Heart right ventricle (tissue), 16 donors: ENCODE measurements at regions not wholly inside any gene's neighbourhood (a gene's known extent, or its start where the extent isn't known, plus 50 kb on each side); places are given as distances from the start of the nearest gene placed in this dataset.

Experiments
- ATAC-seq, 8 donors: fragments of 200-7000 bp; cut with Tn5 transposase; one replicate each; pipeline ENCODE4 v1.9.1; 2020; ENCODE audit warnings: mild to moderate bottlenecking in 8 of 8, moderate library complexity in 8 of 8, moderate number of reproducible peaks in 1 of 8
- DNase-seq, 2 donors: peaks; one replicate each; pipeline ENCODE4 v3.0.0-alpha.2; 2020
- H3K27ac ChIP-seq, 10 donors: fragments of 200-600 bp; sonication (generic) in 2 of 10; one replicate each; pipeline versions ENCODE4 v1.5.0 to v1.8.0; 2020 to 2022; ENCODE audit warnings: mild to moderate bottlenecking in 3 of 10
- H3K27me3 ChIP-seq, 7 donors: fragments of 200-600 bp; one replicate each; pipeline ENCODE4 v1.8.0; 2021 to 2022; ENCODE audit warnings: mild to moderate bottlenecking in 2 of 7
- H3K36me3 ChIP-seq, 9 donors: fragments of 200-600 bp; sonication (generic) in 1 of 9; one replicate each; pipeline versions ENCODE4 v1.5.0 to v1.8.0; 2020 to 2022; ENCODE audit warnings: mild to moderate bottlenecking in 2 of 9
- H3K4me1 ChIP-seq, 9 donors: fragments of 200-600 bp; sonication (generic) in 1 of 9; one replicate each; pipeline versions ENCODE4 v1.5.0 to v1.8.0; 2020 to 2022; ENCODE audit warnings: mild to moderate bottlenecking in 4 of 9
- H3K4me3 ChIP-seq, 10 donors: fragments of 200-600 bp; sonication (generic) in 2 of 10; one replicate each; pipeline versions ENCODE4 v1.5.0 to v1.8.0; 2020 to 2022; ENCODE audit warnings: mild to moderate bottlenecking in 7 of 10, moderate library complexity in 2 of 10
- H3K9me3 ChIP-seq, 11 donors: fragments of 200-600 bp in 10 of 11; sonication (generic) in 2 of 11; one replicate each; pipeline versions ENCODE4 v1.5.0 to v1.8.0; 2013 to 2022; ENCODE audit warnings: mild to moderate bottlenecking in 2 of 11, control low read depth in 1 of 11, moderate library complexity in 1 of 11
- WGBS, 2 donors: extraction: QIAGEN DNeasy Blood & Tissue Kit; methylation state at CpG; one replicate each; pipeline ENCODE4 v1.1.7; 2013; ENCODE audit warnings: inconsistent platforms in 1 of 2; 5-methylcytosine and 5-hydroxymethylcytosine counted together
- intact Hi-C, 10 donors: fragments of 100-400 bp; cut with DNase I; formaldehyde crosslinking; loops; one replicate each; pipeline versions ENCODE4 v1.11.1 to v1.14.2; 2022
- TF ChIP-seq, protein P1 (sequence below), 9 donors: fragments of 200-600 bp; sonication (generic) in 2 of 9; IDR thresholded peaks; one replicate each; pipeline versions ENCODE4 v1.5.0 to v1.8.0; 2021 to 2022; ENCODE audit warnings: antibody characterized with exemption in 9 of 9, mild to moderate bottlenecking in 5 of 9, moderate library complexity in 1 of 9
- donor health status: Arrhythmogenic right ventricular cardiomyopathy.
- donor health status: ischemic (EF 13 %, LVEDD 7.1; RV severe dilation, severe dysfunction).
- donor health status: healthy with polysubstance abuse.
- donor health status: DM: no; HTN: yes; CAD: no.
- donor health status: DM: no; HTN: no; CAD: no.
- donor health status: ischemic (EF 25% LVEDD 6.9; RV normal size, moderate dysfunction).
- donor health status: ischemic (EF 25% LVEDD 5.7; RV mildly dilated, moderate dysfunction).
- donor health status: healthy.
- donor health status: DM: yes; HTN: yes; CAD: no.
- donor health status: Ischemic cardiomyopathy.
- donor health status: ischemic (EF 35%, LVEDD 5.7; RV mildly dilated, moderate dysfunction).
- donor health status: nonischemic (EF 11% LVEDD 7.7; RV severe dilation, severe dysfunction).
- donor health status: DM: yes; HTN: yes; CAD: no.
- donor health status: PGD.
- donor health status: ischemic (EF 29% LVEDD 5.4; RV normal size, mild dysfunction).
- donor health status: nonischemic (EF 23%, LVEDD 6.1; RV moderate dilation, normal function).

DNA sequence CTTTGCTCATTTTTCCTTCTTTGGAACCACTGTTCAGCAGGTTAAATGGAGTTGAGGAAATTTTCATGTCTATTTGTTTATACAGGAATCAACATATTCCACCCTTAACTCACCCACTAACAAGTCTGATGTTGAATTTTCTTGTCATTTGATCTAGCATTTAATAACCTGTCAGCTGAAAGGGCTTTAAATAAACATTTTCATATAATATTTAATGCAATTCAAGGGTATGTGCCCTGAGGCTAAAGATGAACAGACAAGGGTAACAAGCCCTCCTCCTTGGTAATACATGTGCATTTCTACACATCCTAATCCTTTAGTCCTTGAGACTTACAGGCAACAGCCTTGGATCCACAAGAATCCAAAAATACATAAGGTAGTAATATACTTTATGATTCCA lies 435.0 kb upstream of the NR2F2 start:
- Histone ChIP-seq H3K27ac (no peak overlapping the region), H3K9me3 (no peaks in the 10 kb centered on the region), H3K36me3 (no peaks in the 10 kb centered on the region), H3K4me1 (no peaks in the 10 kb centered on the region), H3K4me3 (no peak overlapping the region), H3K27me3 (no peaks in the 10 kb centered on the region)
- TF ChIP-seq, protein P1, sequence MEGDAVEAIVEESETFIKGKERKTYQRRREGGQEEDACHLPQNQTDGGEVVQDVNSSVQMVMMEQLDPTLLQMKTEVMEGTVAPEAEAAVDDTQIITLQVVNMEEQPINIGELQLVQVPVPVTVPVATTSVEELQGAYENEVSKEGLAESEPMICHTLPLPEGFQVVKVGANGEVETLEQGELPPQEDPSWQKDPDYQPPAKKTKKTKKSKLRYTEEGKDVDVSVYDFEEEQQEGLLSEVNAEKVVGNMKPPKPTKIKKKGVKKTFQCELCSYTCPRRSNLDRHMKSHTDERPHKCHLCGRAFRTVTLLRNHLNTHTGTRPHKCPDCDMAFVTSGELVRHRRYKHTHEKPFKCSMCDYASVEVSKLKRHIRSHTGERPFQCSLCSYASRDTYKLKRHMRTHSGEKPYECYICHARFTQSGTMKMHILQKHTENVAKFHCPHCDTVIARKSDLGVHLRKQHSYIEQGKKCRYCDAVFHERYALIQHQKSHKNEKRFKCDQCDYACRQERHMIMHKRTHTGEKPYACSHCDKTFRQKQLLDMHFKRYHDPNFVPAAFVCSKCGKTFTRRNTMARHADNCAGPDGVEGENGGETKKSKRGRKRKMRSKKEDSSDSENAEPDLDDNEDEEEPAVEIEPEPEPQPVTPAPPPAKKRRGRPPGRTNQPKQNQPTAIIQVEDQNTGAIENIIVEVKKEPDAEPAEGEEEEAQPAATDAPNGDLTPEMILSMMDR (IDR thresholded peaks at IDR 0.05) = no peak
- ATAC-seq = no peak
- intact Hi-C loops = no loop called here
- no peak for DNase-seq

DNA sequence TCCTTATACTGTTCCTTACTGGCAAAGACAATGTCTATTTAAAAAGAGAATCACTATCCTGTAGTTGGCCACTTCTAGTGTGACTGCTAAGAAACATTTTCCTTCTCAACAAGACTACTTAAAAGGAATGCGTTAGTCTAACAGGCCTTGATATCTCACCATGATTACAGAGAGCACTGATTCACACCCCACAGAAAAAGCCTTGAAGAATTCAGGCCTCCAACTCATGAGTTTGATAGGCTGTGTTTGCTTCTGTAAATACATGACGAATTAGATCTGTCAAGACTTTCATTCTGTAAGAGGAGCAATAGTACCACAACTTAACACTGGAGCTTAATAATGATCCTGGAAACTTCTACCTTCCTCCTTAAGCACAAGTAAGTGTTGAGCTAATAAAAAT lies 432.8 kb upstream of the NR2F2 start:
- 80 to 88% methylated on average over 2 of the region's 2 CpGs for WGBS, 2 donors
- no peak for DNase-seq
- Histone ChIP-seq H3K4me3 (no peak overlapping the region), H3K36me3 (no peaks in the 10 kb centered on the region), H3K4me1 (no peaks in the 10 kb centered on the region), H3K27ac (no peak overlapping the region), H3K27me3 (no peaks in the 10 kb centered on the region), H3K9me3 (no peaks in the 10 kb centered on the region)
- intact Hi-C loops = no loop called here
- ATAC-seq = no peak
- TF ChIP-seq, protein P1 (IDR thresholded peaks at IDR 0.05) = no peak

DNA sequence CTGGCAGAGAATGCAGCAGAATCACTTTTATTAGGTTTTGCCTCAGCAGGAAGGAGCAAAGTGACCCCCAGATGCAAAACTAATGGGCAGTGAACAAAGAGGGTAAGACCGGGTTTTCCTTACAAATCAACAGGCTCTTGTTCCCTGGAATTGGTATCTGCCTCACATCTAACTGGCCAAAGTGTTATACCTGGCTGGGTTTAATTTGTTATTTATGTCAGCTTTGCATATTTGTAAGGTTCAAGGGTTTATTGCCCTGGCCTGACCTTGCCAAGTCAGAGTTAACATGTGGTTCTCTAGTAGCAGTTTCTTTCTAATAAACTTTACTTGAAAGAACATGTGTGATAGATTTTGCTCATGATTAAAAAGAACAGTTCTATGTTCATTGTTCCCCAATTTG lies 431.7 kb upstream of the NR2F2 start:
- WGBS, 2 donors = 92 to 98% methylated on average over 1 of the region's 1 CpG
- Histone ChIP-seq H3K4me1 (no peaks in the 10 kb centered on the region), H3K9me3 (no peaks in the 10 kb centered on the region), H3K4me3 (no peak overlapping the region), H3K27ac (no peak overlapping the region), H3K36me3 (no peaks in the 10 kb centered on the region), H3K27me3 (no peaks in the 10 kb centered on the region)
- DNase-seq = no peak
- ATAC-seq = no peak
- TF ChIP-seq, protein P1 (IDR thresholded peaks at IDR 0.05) = no peak
- intact Hi-C loops = no loop called here

DNA sequence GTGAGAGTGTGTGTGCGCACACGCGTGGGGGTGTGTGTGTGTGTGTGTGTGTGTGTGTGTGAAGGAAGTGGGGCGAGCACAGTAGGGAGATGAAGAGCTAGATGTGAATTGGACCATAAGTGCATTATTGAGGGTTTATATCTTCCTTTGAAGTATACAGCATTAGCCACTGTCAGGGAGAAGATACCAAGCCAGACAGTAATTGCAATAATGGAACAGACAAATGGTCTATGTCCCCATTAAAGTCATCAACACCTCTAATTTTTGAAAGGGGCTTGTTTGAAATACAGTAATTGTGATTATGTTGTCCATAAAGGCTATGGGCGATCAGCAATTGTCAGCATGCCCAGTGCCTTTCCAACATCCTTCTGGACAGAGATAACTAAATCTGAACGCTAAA lies 429.2 kb upstream of the NR2F2 start:
- TF ChIP-seq, protein P1 (IDR thresholded peaks at IDR 0.05) = no peak
- DNase-seq (no peak), ATAC-seq (no peak)
- no peaks in the 10 kb centered on the region for H3K27me3 ChIP-seq
- no peaks in the 10 kb centered on the region for H3K9me3 ChIP-seq
- H3K36me3 ChIP-seq = no peaks in the 10 kb centered on the region
- intact Hi-C loops = no loop called here
- WGBS, 2 donors = 91 to 92% methylated on average over 6 of the region's 6 CpGs
- H3K27ac ChIP-seq = no peak overlapping the region
- H3K4me1 ChIP-seq = no peaks in the 10 kb centered on the region
- H3K4me3 ChIP-seq = no peak overlapping the region

DNA sequence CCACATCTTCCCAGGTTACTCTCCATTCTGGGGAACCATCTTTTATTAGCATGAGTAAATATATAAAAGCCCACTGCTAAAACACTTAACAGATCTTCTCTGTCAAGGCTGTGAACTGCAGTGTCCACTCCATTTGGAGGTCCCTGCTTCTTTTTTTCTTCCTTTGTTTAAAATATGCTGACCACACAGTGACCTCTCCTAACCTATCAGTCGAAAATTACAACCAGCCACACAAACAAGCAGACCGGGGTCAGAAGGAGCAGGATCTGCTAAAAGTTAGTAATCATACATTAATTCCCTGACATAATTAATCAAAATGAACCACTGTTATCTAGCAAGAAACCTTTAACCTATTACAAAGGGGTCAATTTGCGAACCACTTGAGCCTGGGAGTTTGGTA lies 427.9 kb upstream of the NR2F2 start:
- no peaks in the 10 kb centered on the region for H3K4me1 ChIP-seq
- H3K9me3 ChIP-seq = no peaks in the 10 kb centered on the region
- H3K27me3 ChIP-seq = no peaks in the 10 kb centered on the region
- no peak overlapping the region for H3K4me3 ChIP-seq
- TF ChIP-seq, protein P1 (IDR thresholded peaks at IDR 0.05) = no peak
- H3K27ac ChIP-seq = no peak overlapping the region
- DNase-seq = no peak
- WGBS, 2 donors = 84 to 85% methylated on average over 3 of the region's 3 CpGs
- intact Hi-C loops = no loop called here
- no peaks in the 10 kb centered on the region for H3K36me3 ChIP-seq
- no peak for ATAC-seq
